GM12874 (cell line): ENCODE measurements at regions not wholly inside any gene's neighbourhood (a gene's known extent, or its start where the extent isn't known, plus 50 kb on each side); places are given as distances from the start of the nearest gene placed in this dataset.

ENCODE experiments used
- CTCF ChIP-seq: IDR thresholded peaks from 2 replicates; pipeline ENCODE4 v1.5.1; 2011; ENCODE audit warnings: low read depth, mild to moderate bottlenecking, control low read depth, low read length, moderate library complexity; ENCODE audit not compliant: insufficient read depth

GRCh38 chr7:88492153-88492552, 185.5 kb upstream of the STEAP4 start:
- TF ChIP-seq CTCF = no peak

GRCh38 chr7:88490874-88491273, 184.2 kb upstream of the STEAP4 start:
- no peak for TF ChIP-seq CTCF

- no peak for TF ChIP-seq CTCF
Measured at GRCh38 chr7:88490161-88490560, 183.5 kb upstream of the STEAP4 start.

GRCh38 chr7:88485821-88486220, 179.1 kb upstream of the STEAP4 start:
- TF ChIP-seq CTCF = no peak

GRCh38 chr7:88484551-88484950, 177.9 kb upstream of the STEAP4 start:
- TF ChIP-seq CTCF = no peak

GRCh38 chr7:88480896-88481295, 174.2 kb upstream of the STEAP4 start:
- TF ChIP-seq CTCF = no peak

- no peak for TF ChIP-seq CTCF
Measured at GRCh38 chr7:88480271-88480670, 173.6 kb upstream of the STEAP4 start.

- TF ChIP-seq CTCF = no peak
Measured at GRCh38 chr7:88477976-88478375, 171.3 kb upstream of the STEAP4 start.
